ENCODE measurements at regions not wholly inside any gene's neighbourhood (a gene's known extent, or its start where the extent isn't known, plus 50 kb on each side); places are given as distances from the start of the nearest gene placed in this dataset.
A peak's percentile ranks its signal among the peaks of the same experiment; 100 is the strongest.

DNA sequence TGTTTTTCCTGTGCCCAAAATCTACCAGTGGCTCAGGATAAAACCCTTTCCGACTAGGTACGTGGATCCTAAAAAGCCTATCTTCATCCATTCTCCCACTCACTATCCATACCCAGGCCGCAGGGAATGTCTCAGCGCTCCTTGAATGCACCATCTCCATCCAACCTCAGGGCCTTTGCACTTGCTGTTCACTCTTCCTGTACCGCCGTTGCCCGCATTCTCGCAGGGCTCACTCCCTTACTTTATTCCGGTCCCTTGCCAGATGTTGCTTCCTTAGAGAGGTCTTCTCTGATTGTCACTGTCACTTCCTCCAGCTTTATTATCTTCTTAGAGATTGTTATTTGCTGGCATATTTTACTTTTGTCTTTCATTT, 93.3 kb upstream of the ZNF536 start:
- POLR2A ChIA-PET (ENCODE audit: partially characterized antibody), result no interaction called here
- no peaks in the 10 kb centered on the region for H4K20me1 ChIP-seq (replicated peaks in 1 of 2; ENCODE audit: control insufficient read depth in 1 of 2, insufficient read depth in 2 of 2, low read length in 2 of 2)
- no peak overlapping the region for H3K14ac ChIP-seq (ENCODE audit: insufficient read length)
- FAIRE-seq (no peak), DNase-seq (ENCODE audit: low read depth in 1 of 2, low spot score in 2 of 2) (no peak)
- H3K4me3 ChIP-seq (ENCODE audit: extremely low read depth in 1 of 4, insufficient read depth in 2 of 4, low read depth in 3 of 4, low read length in 4 of 4), result no peak overlapping the region
- no peaks in the 10 kb centered on the region for H3K79me2 ChIP-seq (ENCODE audit: control insufficient read depth in 1 of 2, insufficient read depth in 2 of 2, low read length in 2 of 2)
- H3K79me1 ChIP-seq (ENCODE audit: low read depth, low read length), result no peaks in the 10 kb centered on the region
- H3K23me2 ChIP-seq (ENCODE audit: low read depth, low read length), result no peaks in the 10 kb centered on the region
- no peak overlapping the region for H2BK15ac ChIP-seq (ENCODE audit: low read length)
- H3K4me2 ChIP-seq (ENCODE audit: insufficient read depth in 1 of 2, low read depth in 2 of 2, low read length in 2 of 2), result no peak overlapping the region
- no peak overlapping the region for H3K56ac ChIP-seq (replicated peaks; ENCODE audit: insufficient read length, low read depth, low read length)
- H3K18ac ChIP-seq (ENCODE audit: extremely low read depth, low read length), result no peak overlapping the region
- H3K27me3 ChIP-seq (replicated peaks in 1 of 4; ENCODE audit: control insufficient read depth in 3 of 4, extremely low read depth in 1 of 4, insufficient read depth in 3 of 4, low read length in 3 of 4), result no peaks in the 10 kb centered on the region; a peak in 1 of 7 replicates
- no peak overlapping the region for H2BK5ac ChIP-seq (ENCODE audit: low read depth, low read length)
- no peak overlapping the region for H2BK20ac ChIP-seq (ENCODE audit: low read length)
- H3K9me3 ChIP-seq (ENCODE audit: insufficient read depth in 2 of 2, low read depth in 1 of 2, low read length in 1 of 2), result no peaks in the 10 kb centered on the region; a peak in 1 of 4 replicates
- H2BK120ac ChIP-seq (replicated peaks; ENCODE audit: low read depth, low read length), result no peak overlapping the region
- CTCF ChIA-PET (ENCODE audit: partially characterized antibody), result no interaction called here
- no peak overlapping the region for H2BK12ac ChIP-seq (ENCODE audit: low read depth, low read length)
- no peak overlapping the region for H2AK5ac ChIP-seq (ENCODE audit: low read depth, low read length)
- no peak overlapping the region for H4K8ac ChIP-seq (ENCODE audit: extremely low read depth, insufficient read depth, low read length)
- no peak overlapping the region for H3K4ac ChIP-seq (replicated peaks; ENCODE audit: insufficient read length, low read depth, low read length)
- no peak overlapping the region for H3K23ac ChIP-seq (ENCODE audit: insufficient read length)
- H2AFZ ChIP-seq (ENCODE audit: low read length), result no peak overlapping the region
- no peak overlapping the region for H4K5ac ChIP-seq (ENCODE audit: insufficient read length, low read depth, low read length)
- H3K4me1 ChIP-seq (replicated peaks in 1 of 4; ENCODE audit: control insufficient read depth in 3 of 4, insufficient read depth in 4 of 4, low read length in 3 of 4), result peaks cover 2 to 17% (median 6%) of the 10 kb centered on the region in 4 experiments
- no peak overlapping the region for H4K91ac ChIP-seq (replicated peaks; ENCODE audit: insufficient read length, low read length)
- H3K27ac ChIP-seq (ENCODE audit: low read depth, low read length), result no peak overlapping the region
- H3K36me3 ChIP-seq (ENCODE audit: control insufficient read depth in 2 of 4, insufficient read depth in 4 of 4, low read length in 3 of 4), result no peaks in the 10 kb centered on the region
- WGBS, 2 experiments (ENCODE audit: extremely low coverage in 1 of 2, insufficient coverage in 1 of 2, insufficient read length in 1 of 2, insufficient replicate concordance in 2 of 2, low coverage in 1 of 2, low lambda C conversion rate in 2 of 2, missing lambda C conversion rate in 1 of 2), result 95% methylated on average over 9 of the region's 9 CpGs; no CpG with 5 or more reads in 1 of the 2 experiments
- TF ChIP-seq KDM1A (IDR thresholded peaks at IDR 0.05; ENCODE audit: borderline replicate concordance, low read length), result peak; percentile 77; the same call in 1 of the 2 replicates
- TF ChIP-seq TBP (IDR thresholded peaks at IDR 0.05; ENCODE audit: low read depth, low read length), result no peak
- H3K9ac ChIP-seq (replicated peaks in 1 of 4; ENCODE audit: extremely low read depth in 1 of 4, low read depth in 3 of 4, low read length in 3 of 4), result no peak overlapping the region

Data from H1 (cell line).